HepG2 (cell line): ENCODE measurements at regions not wholly inside any gene's neighbourhood (a gene's known extent, or its start where the extent isn't known, plus 50 kb on each side); places are given as distances from the start of the nearest gene placed in this dataset.

ENCODE experiments used
- CREM ChIP-seq, 2 experiments: sonication (generic) in 1 of 2; formaldehyde crosslinking in 1 of 2; IDR thresholded peaks; 2 replicates each; pipeline versions ENCODE4 v1.4.0 to v1.6.1; 2016 to 2020; ENCODE audit warnings: antibody characterized with exemption in 1 of 2, mild to moderate bottlenecking in 1 of 2, missing genetic modification reagents in 1 of 2
- PAX8 ChIP-seq: sonication (generic); formaldehyde crosslinking; IDR thresholded peaks from 2 replicates; pipeline ENCODE4 v1.8.0; 2022; ENCODE audit warnings: mild to moderate bottlenecking, missing genetic modification reagents, borderline replicate concordance
- REPIN1 ChIP-seq: sonication (generic); formaldehyde crosslinking; IDR thresholded peaks from 2 replicates; pipeline ENCODE4 v1.8.0; 2022; ENCODE audit warnings: missing genetic modification reagents, low read depth, mild to moderate bottlenecking, borderline replicate concordance
- SIN3A ChIP-seq: IDR thresholded peaks from 2 replicates; pipeline ENCODE4 v1.6.1; 2011; ENCODE audit warnings: low read depth, mild to moderate bottlenecking, control low read depth, low read length, borderline replicate concordance
- ZNF44 ChIP-seq: sonication (generic); formaldehyde crosslinking; IDR thresholded peaks from 2 replicates; pipeline ENCODE4 v1.5.1; 2020; ENCODE audit warnings: mild to moderate bottlenecking, missing genetic modification reagents
- TF ChIP-seq, protein P1 (sequence below), 2 experiments: fragments of 450-650 bp in 1 of 2; sonication (generic) in 1 of 2; formaldehyde crosslinking; IDR thresholded peaks; 2 replicates each; pipeline versions ENCODE4 v1.5.0 to v1.8.0; 2020 to 2022; ENCODE audit warnings: mild to moderate bottlenecking in 1 of 2, missing genetic modification reagents in 1 of 2
- TF ChIP-seq, protein P2 (sequence below): sonication (generic); formaldehyde crosslinking; conservative IDR thresholded peaks from 2 replicates; pipeline ENCODE4 v1.8.1; 2023; ENCODE audit warnings: missing genetic modification reagents
- TF ChIP-seq, protein P3 (sequence below): IDR thresholded peaks from 2 replicates; pipeline ENCODE4 v1.6.1; 2012; ENCODE audit warnings: low read depth, low read length, improper control_type of control experiment

DNA sequence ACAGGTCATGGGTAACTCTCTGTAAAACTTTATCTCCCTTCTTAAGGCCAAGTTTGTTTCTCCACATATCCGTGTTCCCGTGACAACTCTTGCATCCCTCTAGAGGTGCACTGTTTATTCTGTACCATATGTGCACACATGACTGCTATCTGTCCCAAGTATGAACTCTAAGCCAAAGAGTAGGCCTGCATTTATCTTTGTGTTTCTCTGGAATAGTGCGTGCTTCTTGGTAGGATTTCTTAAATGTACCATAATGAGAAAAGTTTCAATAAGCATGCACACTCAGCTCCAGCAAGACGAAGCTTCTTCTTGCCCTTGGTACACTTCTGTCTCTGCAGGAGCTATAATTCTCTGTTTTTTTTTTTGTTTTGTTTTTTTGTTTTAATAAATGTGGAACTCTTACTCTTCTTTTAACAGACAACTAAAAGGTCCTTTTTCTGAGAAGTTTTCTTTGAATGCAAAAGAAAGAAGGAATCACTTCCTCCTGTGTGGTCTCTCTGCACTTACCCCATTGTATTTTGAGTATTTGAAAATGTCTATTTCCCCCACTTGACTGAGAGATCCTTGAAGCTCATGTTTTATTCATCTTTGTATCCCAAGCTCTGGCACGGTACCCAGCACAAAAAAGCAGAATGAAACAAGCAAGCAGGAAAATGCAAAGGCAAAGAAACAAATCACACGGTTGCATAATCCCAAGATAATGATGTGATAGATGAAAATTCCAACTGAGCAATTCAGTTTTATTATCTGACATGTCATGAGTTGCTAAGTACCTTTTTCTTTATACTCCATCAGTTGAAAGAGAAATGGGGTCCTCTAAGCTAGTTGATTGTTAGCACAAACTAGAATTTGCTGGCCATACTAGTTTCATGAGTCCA, 521.9 kb upstream of the BOD1L1 start:
- TF ChIP-seq SIN3A (no peak), ZNF44 (CRISPR knock-in tag) (no peak), REPIN1 (CRISPR knock-in tag) (no peak), PAX8 (CRISPR knock-in tag) (no peak), CREM (IDR thresholded peaks at IDR 0.05) (no peak), CREM (CRISPR knock-in tag; IDR thresholded peaks at IDR 0.05) (no peak)
- TF ChIP-seq, protein P1, sequence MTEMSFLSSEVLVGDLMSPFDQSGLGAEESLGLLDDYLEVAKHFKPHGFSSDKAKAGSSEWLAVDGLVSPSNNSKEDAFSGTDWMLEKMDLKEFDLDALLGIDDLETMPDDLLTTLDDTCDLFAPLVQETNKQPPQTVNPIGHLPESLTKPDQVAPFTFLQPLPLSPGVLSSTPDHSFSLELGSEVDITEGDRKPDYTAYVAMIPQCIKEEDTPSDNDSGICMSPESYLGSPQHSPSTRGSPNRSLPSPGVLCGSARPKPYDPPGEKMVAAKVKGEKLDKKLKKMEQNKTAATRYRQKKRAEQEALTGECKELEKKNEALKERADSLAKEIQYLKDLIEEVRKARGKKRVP (CRISPR knock-in tag; IDR thresholded peaks at IDR 0.05): no peak
- TF ChIP-seq, protein P2, sequence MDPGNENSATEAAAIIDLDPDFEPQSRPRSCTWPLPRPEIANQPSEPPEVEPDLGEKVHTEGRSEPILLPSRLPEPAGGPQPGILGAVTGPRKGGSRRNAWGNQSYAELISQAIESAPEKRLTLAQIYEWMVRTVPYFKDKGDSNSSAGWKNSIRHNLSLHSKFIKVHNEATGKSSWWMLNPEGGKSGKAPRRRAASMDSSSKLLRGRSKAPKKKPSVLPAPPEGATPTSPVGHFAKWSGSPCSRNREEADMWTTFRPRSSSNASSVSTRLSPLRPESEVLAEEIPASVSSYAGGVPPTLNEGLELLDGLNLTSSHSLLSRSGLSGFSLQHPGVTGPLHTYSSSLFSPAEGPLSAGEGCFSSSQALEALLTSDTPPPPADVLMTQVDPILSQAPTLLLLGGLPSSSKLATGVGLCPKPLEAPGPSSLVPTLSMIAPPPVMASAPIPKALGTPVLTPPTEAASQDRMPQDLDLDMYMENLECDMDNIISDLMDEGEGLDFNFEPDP (CRISPR knock-in tag): no peak
- TF ChIP-seq, protein P3, sequence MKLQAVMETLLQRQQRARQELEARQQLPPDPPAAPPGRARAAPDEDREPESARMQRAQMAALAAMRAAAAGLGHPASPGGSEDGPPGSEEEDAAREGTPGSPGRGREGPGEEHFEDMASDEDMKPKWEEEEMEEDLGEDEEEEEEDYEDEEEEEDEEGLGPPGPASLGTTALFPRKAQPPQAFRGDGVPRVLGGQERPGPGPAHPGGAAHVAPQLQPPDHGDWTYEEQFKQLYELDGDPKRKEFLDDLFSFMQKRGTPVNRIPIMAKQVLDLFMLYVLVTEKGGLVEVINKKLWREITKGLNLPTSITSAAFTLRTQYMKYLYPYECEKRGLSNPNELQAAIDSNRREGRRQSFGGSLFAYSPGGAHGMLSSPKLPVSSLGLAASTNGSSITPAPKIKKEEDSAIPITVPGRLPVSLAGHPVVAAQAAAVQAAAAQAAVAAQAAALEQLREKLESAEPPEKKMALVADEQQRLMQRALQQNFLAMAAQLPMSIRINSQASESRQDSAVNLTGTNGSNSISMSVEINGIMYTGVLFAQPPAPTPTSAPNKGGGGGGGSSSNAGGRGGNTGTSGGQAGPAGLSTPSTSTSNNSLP: no peak
